ENCODE measurements at regions not wholly inside any gene's neighbourhood (a gene's known extent, or its start where the extent isn't known, plus 50 kb on each side); places are given as distances from the start of the nearest gene placed in this dataset.

DNA sequence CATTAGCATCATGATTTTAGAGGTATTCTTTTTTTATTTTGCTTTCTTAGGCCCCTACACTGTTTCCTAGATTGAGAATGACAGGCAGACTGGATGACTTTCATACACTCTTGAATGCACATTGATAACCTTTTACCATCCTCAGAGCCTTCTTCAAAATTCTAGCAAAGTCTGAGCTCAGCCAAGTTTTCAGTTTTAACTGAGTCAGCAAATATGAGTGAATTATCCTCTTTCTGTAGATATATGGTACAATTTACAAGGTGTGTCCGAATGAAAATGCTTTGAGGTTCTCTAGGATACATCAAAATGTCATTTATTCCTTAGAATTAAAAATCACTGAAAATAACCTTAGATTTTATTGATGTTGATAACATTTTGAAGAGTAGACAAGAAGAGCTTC, 1038.2 kb upstream of the POU3F3 start:
- no peaks in the 10 kb centered on the region for H3K9me3 Mint-ChIP-seq
- H3K36me3 Mint-ChIP-seq (ENCODE audit: low read depth) = peaks cover 3% of the 10 kb centered on the region; the same call in 1 of the 3 replicates
- Histone ChIP-seq H3F3A (replicated peaks; ENCODE audit: low read depth) (no peaks in the 10 kb centered on the region), H3K36me3 (ENCODE audit: insufficient read depth) (no peaks in the 10 kb centered on the region), H3K4me1 (ENCODE audit: insufficient read depth) (peaks cover 24% of the 10 kb centered on the region), H3K79me2 (replicated peaks; ENCODE audit: insufficient read depth) (no peaks in the 10 kb centered on the region), H3K27me3 (ENCODE audit: insufficient read depth) (no peaks in the 10 kb centered on the region), H2AFZ (no peak overlapping the region), H3K4me3 (no peak overlapping the region), H4K20me1 (replicated peaks; ENCODE audit: insufficient read depth) (no peaks in the 10 kb centered on the region), H3K27ac (ENCODE audit: low read depth) (no peak overlapping the region), H3K9me2 (ENCODE audit: insufficient read depth) (0 out of 2 replicates have a peak, but pooled peaks cover 3% of the 10 kb centered on the region), H3K4me2 (no peak overlapping the region)
- H3K4me1 Mint-ChIP-seq = peaks cover 36% of the 10 kb centered on the region
- TF ChIP-seq, protein P1, sequence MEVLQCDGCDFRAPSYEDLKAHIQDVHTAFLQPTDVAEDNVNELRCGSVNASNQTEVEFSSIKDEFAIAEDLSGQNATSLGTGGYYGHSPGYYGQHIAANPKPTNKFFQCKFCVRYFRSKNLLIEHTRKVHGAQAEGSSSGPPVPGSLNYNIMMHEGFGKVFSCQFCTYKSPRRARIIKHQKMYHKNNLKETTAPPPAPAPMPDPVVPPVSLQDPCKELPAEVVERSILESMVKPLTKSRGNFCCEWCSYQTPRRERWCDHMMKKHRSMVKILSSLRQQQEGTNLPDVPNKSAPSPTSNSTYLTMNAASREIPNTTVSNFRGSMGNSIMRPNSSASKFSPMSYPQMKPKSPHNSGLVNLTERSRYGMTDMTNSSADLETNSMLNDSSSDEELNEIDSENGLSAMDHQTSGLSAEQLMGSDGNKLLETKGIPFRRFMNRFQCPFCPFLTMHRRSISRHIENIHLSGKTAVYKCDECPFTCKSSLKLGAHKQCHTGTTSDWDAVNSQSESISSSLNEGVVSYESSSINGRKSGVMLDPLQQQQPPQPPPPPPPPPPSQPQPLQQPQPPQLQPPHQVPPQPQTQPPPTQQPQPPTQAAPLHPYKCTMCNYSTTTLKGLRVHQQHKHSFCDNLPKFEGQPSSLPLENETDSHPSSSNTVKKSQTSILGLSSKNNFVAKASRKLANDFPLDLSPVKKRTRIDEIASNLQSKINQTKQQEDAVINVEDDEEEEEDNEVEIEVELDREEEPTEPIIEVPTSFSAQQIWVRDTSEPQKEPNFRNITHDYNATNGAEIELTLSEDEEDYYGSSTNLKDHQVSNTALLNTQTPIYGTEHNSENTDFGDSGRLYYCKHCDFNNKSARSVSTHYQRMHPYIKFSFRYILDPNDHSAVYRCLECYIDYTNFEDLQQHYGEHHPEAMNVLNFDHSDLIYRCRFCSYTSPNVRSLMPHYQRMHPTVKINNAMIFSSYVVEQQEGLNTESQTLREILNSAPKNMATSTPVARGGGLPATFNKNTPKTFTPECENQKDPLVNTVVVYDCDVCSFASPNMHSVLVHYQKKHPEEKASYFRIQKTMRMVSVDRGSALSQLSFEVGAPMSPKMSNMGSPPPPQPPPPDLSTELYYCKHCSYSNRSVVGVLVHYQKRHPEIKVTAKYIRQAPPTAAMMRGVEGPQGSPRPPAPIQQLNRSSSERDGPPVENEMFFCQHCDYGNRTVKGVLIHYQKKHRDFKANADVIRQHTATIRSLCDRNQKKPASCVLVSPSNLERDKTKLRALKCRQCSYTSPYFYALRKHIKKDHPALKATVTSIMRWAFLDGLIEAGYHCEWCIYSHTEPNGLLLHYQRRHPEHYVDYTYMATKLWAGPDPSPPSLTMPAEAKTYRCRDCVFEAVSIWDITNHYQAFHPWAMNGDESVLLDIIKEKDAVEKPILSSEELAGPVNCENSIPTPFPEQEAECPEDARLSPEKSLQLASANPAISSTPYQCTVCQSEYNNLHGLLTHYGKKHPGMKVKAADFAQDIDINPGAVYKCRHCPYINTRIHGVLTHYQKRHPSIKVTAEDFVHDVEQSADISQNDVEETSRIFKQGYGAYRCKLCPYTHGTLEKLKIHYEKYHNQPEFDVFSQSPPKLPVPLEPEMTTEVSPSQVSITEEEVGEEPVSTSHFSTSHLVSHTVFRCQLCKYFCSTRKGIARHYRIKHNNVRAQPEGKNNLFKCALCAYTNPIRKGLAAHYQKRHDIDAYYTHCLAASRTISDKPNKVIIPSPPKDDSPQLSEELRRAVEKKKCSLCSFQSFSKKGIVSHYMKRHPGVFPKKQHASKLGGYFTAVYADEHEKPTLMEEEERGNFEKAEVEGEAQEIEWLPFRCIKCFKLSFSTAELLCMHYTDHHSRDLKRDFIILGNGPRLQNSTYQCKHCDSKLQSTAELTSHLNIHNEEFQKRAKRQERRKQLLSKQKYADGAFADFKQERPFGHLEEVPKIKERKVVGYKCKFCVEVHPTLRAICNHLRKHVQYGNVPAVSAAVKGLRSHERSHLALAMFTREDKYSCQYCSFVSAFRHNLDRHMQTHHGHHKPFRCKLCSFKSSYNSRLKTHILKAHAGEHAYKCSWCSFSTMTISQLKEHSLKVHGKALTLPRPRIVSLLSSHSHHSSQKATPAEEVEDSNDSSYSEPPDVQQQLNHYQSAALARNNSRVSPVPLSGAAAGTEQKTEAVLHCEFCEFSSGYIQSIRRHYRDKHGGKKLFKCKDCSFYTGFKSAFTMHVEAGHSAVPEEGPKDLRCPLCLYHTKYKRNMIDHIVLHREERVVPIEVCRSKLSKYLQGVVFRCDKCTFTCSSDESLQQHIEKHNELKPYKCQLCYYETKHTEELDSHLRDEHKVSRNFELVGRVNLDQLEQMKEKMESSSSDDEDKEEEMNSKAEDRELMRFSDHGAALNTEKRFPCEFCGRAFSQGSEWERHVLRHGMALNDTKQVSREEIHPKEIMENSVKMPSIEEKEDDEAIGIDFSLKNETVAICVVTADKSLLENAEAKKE (CRISPR knock-in tag; IDR thresholded peaks at IDR 0.05) = no peak
- TF ChIP-seq EZH2phosphoT487 (IDR thresholded peaks at IDR 0.05; ENCODE audit: unreplicated experiment) = no peak
- TF ChIP-seq, protein P2, sequence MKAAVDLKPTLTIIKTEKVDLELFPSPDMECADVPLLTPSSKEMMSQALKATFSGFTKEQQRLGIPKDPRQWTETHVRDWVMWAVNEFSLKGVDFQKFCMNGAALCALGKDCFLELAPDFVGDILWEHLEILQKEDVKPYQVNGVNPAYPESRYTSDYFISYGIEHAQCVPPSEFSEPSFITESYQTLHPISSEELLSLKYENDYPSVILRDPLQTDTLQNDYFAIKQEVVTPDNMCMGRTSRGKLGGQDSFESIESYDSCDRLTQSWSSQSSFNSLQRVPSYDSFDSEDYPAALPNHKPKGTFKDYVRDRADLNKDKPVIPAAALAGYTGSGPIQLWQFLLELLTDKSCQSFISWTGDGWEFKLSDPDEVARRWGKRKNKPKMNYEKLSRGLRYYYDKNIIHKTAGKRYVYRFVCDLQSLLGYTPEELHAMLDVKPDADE (IDR thresholded peaks at IDR 0.05) = no peak
- no peak for TF ChIP-seq NANOG (IDR thresholded peaks at IDR 0.05; ENCODE audit: borderline replicate concordance)
- TF ChIP-seq, protein P3, sequence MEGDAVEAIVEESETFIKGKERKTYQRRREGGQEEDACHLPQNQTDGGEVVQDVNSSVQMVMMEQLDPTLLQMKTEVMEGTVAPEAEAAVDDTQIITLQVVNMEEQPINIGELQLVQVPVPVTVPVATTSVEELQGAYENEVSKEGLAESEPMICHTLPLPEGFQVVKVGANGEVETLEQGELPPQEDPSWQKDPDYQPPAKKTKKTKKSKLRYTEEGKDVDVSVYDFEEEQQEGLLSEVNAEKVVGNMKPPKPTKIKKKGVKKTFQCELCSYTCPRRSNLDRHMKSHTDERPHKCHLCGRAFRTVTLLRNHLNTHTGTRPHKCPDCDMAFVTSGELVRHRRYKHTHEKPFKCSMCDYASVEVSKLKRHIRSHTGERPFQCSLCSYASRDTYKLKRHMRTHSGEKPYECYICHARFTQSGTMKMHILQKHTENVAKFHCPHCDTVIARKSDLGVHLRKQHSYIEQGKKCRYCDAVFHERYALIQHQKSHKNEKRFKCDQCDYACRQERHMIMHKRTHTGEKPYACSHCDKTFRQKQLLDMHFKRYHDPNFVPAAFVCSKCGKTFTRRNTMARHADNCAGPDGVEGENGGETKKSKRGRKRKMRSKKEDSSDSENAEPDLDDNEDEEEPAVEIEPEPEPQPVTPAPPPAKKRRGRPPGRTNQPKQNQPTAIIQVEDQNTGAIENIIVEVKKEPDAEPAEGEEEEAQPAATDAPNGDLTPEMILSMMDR (conservative IDR thresholded peaks at IDR 0.05; ENCODE audit: low read depth in 2 of 2) = no peak
- no peak for TF ChIP-seq STAT1 (IDR thresholded peaks at IDR 0.05; ENCODE audit: unreplicated experiment)
- no peak for TF ChIP-seq CREB1 (CRISPR knock-in tag; IDR thresholded peaks at IDR 0.05; ENCODE audit: low read depth)
- no peak for TF ChIP-seq EZH2 (IDR thresholded peaks at IDR 0.05; ENCODE audit: low read depth, unreplicated experiment)
- TF ChIP-seq, protein P4, sequence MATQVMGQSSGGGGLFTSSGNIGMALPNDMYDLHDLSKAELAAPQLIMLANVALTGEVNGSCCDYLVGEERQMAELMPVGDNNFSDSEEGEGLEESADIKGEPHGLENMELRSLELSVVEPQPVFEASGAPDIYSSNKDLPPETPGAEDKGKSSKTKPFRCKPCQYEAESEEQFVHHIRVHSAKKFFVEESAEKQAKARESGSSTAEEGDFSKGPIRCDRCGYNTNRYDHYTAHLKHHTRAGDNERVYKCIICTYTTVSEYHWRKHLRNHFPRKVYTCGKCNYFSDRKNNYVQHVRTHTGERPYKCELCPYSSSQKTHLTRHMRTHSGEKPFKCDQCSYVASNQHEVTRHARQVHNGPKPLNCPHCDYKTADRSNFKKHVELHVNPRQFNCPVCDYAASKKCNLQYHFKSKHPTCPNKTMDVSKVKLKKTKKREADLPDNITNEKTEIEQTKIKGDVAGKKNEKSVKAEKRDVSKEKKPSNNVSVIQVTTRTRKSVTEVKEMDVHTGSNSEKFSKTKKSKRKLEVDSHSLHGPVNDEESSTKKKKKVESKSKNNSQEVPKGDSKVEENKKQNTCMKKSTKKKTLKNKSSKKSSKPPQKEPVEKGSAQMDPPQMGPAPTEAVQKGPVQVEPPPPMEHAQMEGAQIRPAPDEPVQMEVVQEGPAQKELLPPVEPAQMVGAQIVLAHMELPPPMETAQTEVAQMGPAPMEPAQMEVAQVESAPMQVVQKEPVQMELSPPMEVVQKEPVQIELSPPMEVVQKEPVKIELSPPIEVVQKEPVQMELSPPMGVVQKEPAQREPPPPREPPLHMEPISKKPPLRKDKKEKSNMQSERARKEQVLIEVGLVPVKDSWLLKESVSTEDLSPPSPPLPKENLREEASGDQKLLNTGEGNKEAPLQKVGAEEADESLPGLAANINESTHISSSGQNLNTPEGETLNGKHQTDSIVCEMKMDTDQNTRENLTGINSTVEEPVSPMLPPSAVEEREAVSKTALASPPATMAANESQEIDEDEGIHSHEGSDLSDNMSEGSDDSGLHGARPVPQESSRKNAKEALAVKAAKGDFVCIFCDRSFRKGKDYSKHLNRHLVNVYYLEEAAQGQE (IDR thresholded peaks at IDR 0.05; ENCODE audit: unreplicated experiment) = no peak
- no peak for TF ChIP-seq ZNF331 (CRISPR knock-in tag; IDR thresholded peaks at IDR 0.05; ENCODE audit: low read depth)
- TF ChIP-seq ZNF114 (CRISPR knock-in tag; IDR thresholded peaks at IDR 0.05) = no peak
- TF ChIP-seq JUNB (IDR thresholded peaks at IDR 0.05; ENCODE audit: unreplicated experiment) = no peak
- TF ChIP-seq POLR2AphosphoS5 (IDR thresholded peaks at IDR 0.05; ENCODE audit: low read depth) = no peak
- no peak overlapping the region for H3K4me3 Mint-ChIP-seq
- peaks cover 2% of the 10 kb centered on the region for H3K27me3 Mint-ChIP-seq (ENCODE audit: insufficient read depth, low read depth, poor library complexity)
- DNase-seq (ENCODE audit: low spot score) = no peak
- no peak overlapping the region for H3K27ac Mint-ChIP-seq
- ATAC-seq = no peak
